Uterus (tissue), 2 donors: ENCODE measurements at regions not wholly inside any gene's neighbourhood (a gene's known extent, or its start where the extent isn't known, plus 50 kb on each side); places are given as distances from the start of the nearest gene placed in this dataset.

Experiments used
- POLR2A ChIP-seq, 2 donors: fragments of 450-650 bp; IDR thresholded peaks; one replicate each; pipeline ENCODE4 v1.6.1; 2016; ENCODE audit warnings: antibody characterized with exemption in 2 of 2, mild to moderate bottlenecking in 1 of 2, moderate library complexity in 1 of 2
- TF ChIP-seq, protein P1 (sequence below), 4 experiments: fragments of 200-600 bp in 2 of 4; fragments of 450-650 bp in 2 of 4; sonication (generic) in 2 of 4; IDR thresholded peaks; one replicate each; pipeline ENCODE4 v1.5.1; 2016 to 2019; ENCODE audit warnings: antibody characterized with exemption in 4 of 4, mild to moderate bottlenecking in 2 of 4, moderate library complexity in 1 of 4

- TF ChIP-seq, protein P1, sequence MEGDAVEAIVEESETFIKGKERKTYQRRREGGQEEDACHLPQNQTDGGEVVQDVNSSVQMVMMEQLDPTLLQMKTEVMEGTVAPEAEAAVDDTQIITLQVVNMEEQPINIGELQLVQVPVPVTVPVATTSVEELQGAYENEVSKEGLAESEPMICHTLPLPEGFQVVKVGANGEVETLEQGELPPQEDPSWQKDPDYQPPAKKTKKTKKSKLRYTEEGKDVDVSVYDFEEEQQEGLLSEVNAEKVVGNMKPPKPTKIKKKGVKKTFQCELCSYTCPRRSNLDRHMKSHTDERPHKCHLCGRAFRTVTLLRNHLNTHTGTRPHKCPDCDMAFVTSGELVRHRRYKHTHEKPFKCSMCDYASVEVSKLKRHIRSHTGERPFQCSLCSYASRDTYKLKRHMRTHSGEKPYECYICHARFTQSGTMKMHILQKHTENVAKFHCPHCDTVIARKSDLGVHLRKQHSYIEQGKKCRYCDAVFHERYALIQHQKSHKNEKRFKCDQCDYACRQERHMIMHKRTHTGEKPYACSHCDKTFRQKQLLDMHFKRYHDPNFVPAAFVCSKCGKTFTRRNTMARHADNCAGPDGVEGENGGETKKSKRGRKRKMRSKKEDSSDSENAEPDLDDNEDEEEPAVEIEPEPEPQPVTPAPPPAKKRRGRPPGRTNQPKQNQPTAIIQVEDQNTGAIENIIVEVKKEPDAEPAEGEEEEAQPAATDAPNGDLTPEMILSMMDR (IDR thresholded peaks at IDR 0.05): no peak
- no peak for TF ChIP-seq POLR2A (IDR thresholded peaks at IDR 0.05)
These were observed 171.4 kb downstream of the TLE1 start for GRCh38 chr9:81517954-81518353.
